ENCODE measurements at regions not wholly inside any gene's neighbourhood (a gene's known extent, or its start where the extent isn't known, plus 50 kb on each side); places are given as distances from the start of the nearest gene placed in this dataset.

- TF ChIP-seq POLR2A (IDR thresholded peaks at IDR 0.05) (no peak), CTCF (IDR thresholded peaks at IDR 0.05) (no peak), EP300 (IDR thresholded peaks at IDR 0.05) (no peak)
- Histone ChIP-seq H3K36me3 (no peaks in the 10 kb centered on the region), H3K27ac (no peak overlapping the region), H3K4me3 (no peak overlapping the region), H3K4me1 (ENCODE audit: insufficient read depth) (no peaks in the 10 kb centered on the region), H3K9me3 (no peaks in the 10 kb centered on the region), H3K27me3 (no peaks in the 10 kb centered on the region)
- intact Hi-C loops (cut with DNase I): no loop called here
- 57 to 66% (median 65%) methylated on average over 9 of the region's 9 CpGs for WGBS, 3 donors
- DNase-seq: no peak
Measured at GRCh38 chr11:45449036-45449601, 163.0 kb upstream of the SYT13 start.

GRCh38 chr11:45448561-45448960, 162.4 kb upstream of the SYT13 start:
- 93 to 98% (median 94%) methylated on average over 5 of the region's 5 CpGs for WGBS, 3 donors
- TF ChIP-seq EP300 (IDR thresholded peaks at IDR 0.05) (no peak), CTCF (IDR thresholded peaks at IDR 0.05) (no peak), POLR2A (IDR thresholded peaks at IDR 0.05) (no peak)
- H3K9me3 ChIP-seq: no peaks in the 10 kb centered on the region
- intact Hi-C loops (cut with DNase I): no loop called here
- H3K36me3 ChIP-seq: no peaks in the 10 kb centered on the region
- DNase-seq: no peak
- no peak overlapping the region for H3K4me3 ChIP-seq
- no peaks in the 10 kb centered on the region for H3K4me1 ChIP-seq (ENCODE audit: insufficient read depth)
- H3K27me3 ChIP-seq: no peaks in the 10 kb centered on the region
- no peak overlapping the region for H3K27ac ChIP-seq

GRCh38 chr11:45446998-45447397, 160.9 kb upstream of the SYT13 start:
- no peak for DNase-seq

GRCh38 chr11:45446434-45446833, 160.3 kb upstream of the SYT13 start:
- no peaks in the 10 kb centered on the region for H3K36me3 ChIP-seq
- 88 to 91% (median 90%) methylated on average over 5 of the region's 5 CpGs for WGBS, 3 donors
- no peaks in the 10 kb centered on the region for H3K9me3 ChIP-seq
- no peaks in the 10 kb centered on the region for H3K27me3 ChIP-seq
- no peak overlapping the region for H3K4me3 ChIP-seq
- no peaks in the 10 kb centered on the region for H3K4me1 ChIP-seq (ENCODE audit: insufficient read depth)
- H3K27ac ChIP-seq: no peak overlapping the region
- DNase-seq: no peak
- intact Hi-C loops (cut with DNase I): no loop called here
- TF ChIP-seq POLR2A (IDR thresholded peaks at IDR 0.05) (no peak), CTCF (IDR thresholded peaks at IDR 0.05) (no peak), EP300 (IDR thresholded peaks at IDR 0.05) (no peak)

More at GRCh38 chr11:45446998-45447397, 160.9 kb upstream of the SYT13 start:
- Histone ChIP-seq H3K4me3 (no peak overlapping the region), H3K27ac (no peak overlapping the region), H3K36me3 (no peaks in the 10 kb centered on the region), H3K9me3 (no peaks in the 10 kb centered on the region), H3K4me1 (ENCODE audit: insufficient read depth) (no peaks in the 10 kb centered on the region), H3K27me3 (no peaks in the 10 kb centered on the region)
- no peak for TF ChIP-seq POLR2A (IDR thresholded peaks at IDR 0.05)
- TF ChIP-seq EP300 (IDR thresholded peaks at IDR 0.05): no peak
- 47 to 57% (median 55%) methylated on average over 8 of the region's 8 CpGs for WGBS, 3 donors
- intact Hi-C loops (cut with DNase I): no loop called here

- intact Hi-C loops (cut with DNase I): no loop called here
- no peak for DNase-seq
- H3K4me1 ChIP-seq (ENCODE audit: insufficient read depth): no peaks in the 10 kb centered on the region
- no peak for TF ChIP-seq POLR2A (IDR thresholded peaks at IDR 0.05)
- no peak for TF ChIP-seq CTCF (IDR thresholded peaks at IDR 0.05)
- no peak for TF ChIP-seq EP300 (IDR thresholded peaks at IDR 0.05)
- no peak overlapping the region for H3K27ac ChIP-seq
- H3K9me3 ChIP-seq: peaks cover 0 to 3% of the 10 kb centered on the region in 2 donors
- no peak overlapping the region for H3K4me3 ChIP-seq
- no peaks in the 10 kb centered on the region for H3K36me3 ChIP-seq
- WGBS, 3 donors: 37 to 50% (median 44%) methylated on average over 6 of the region's 6 CpGs
- H3K27me3 ChIP-seq: no peaks in the 10 kb centered on the region
Measured at GRCh38 chr11:45444796-45445195, 158.7 kb upstream of the SYT13 start.
